Panc1 (cell line): ENCODE measurements at regions not wholly inside any gene's neighbourhood (a gene's known extent, or its start where the extent isn't known, plus 50 kb on each side); places are given as distances from the start of the nearest gene placed in this dataset.

Source experiments
- ATAC-seq: fragments of 200-7000 bp; cut with Tn5 transposase; 2 replicates; pipeline ENCODE4 v1.9.1; 2020; ENCODE audit warnings: mild to moderate bottlenecking, moderate library complexity
- BruUV-seq: library from RNA; stranded (reverse); fragments of 400-500 nt; replicated peaks from 2 replicates; lab custom pipeline; 2021; lab: Mats Ljungman, UMichigan
- CTCF ChIA-PET: fragments of 300-600 bp; sonication (Branson Sonifier 250); formaldehyde crosslinking; loops from one replicate; lab custom pipeline; 2022; ENCODE audit warnings: antibody characterized with exemption; lab: Charles Lee
- POLR2A ChIA-PET: fragments of 300-600 bp; sonication (Branson Sonifier 250); formaldehyde crosslinking; loops from one replicate; lab custom pipeline; 2022; ENCODE audit warnings: antibody characterized with exemption; lab: Charles Lee
- DNase-seq: peaks from one replicate; pipeline ENCODE4 v3.0.0-alpha.2; 2010; ENCODE audit warnings: low read depth, low spot score
- H3K27ac ChIP-seq: 2 replicates; pipeline ENCODE4 v1.5.1; 2011; ENCODE audit warnings: mild to moderate bottlenecking, low read length, inconsistent platforms
- H3K27me3 ChIP-seq: fragments of 200-500 bp; sonication (Bioruptor generic); 2 replicates; pipeline ENCODE4 v1.6.0; 2014; ENCODE audit warnings: low read length, inconsistent platforms; ENCODE audit not compliant: control insufficient read depth, insufficient read depth
- H3K36me3 ChIP-seq: fragments of 200-500 bp; sonication (Bioruptor generic); 2 replicates; pipeline ENCODE4 v1.5.1; 2014; ENCODE audit warnings: inconsistent platforms, mild to moderate bottlenecking, low read length, moderate library complexity; ENCODE audit not compliant: control insufficient read depth, insufficient read depth
- H3K4me1 ChIP-seq: 2 replicates; pipeline ENCODE4 v1.5.1; 2011; ENCODE audit warnings: inconsistent platforms, mild to moderate bottlenecking, low read length, moderate library complexity; ENCODE audit not compliant: control insufficient read depth, insufficient read depth
- H3K4me3 ChIP-seq, 2 experiments: 2 replicates each; pipeline ENCODE4 v1.5.1; 2011 to 2012; ENCODE audit warnings: low read depth in 2 of 2, low read length in 2 of 2, mild to moderate bottlenecking in 2 of 2, inconsistent platforms in 1 of 2, moderate library complexity in 1 of 2
- H3K9me3 ChIP-seq: fragments of 200-500 bp; sonication (Bioruptor generic); 2 replicates; pipeline ENCODE4 v1.5.1; 2014; ENCODE audit warnings: low read depth, mild to moderate bottlenecking, inconsistent platforms, low read length, moderate library complexity; ENCODE audit not compliant: control insufficient read depth, insufficient read depth
- CTCF ChIP-seq: fragments of 450-650 bp; IDR thresholded peaks from 2 replicates; pipeline ENCODE4 v1.5.1; 2017; ENCODE audit warnings: mild to moderate bottlenecking
- POLR2AphosphoS5 ChIP-seq: IDR thresholded peaks from 2 replicates; pipeline ENCODE4 v1.6.1; 2012; ENCODE audit warnings: mild to moderate bottlenecking, low read depth, low read length, moderate library complexity
- REST ChIP-seq, 2 experiments: IDR thresholded peaks; 2 replicates each; pipeline ENCODE4 v1.6.1; 2011 to 2012; ENCODE audit warnings: low read depth in 2 of 2, control low read depth in 1 of 2, low read length in 1 of 2, mild to moderate bottlenecking in 1 of 2, moderate library complexity in 1 of 2; ENCODE audit not compliant: insufficient read depth in 1 of 2
- SIN3A ChIP-seq: IDR thresholded peaks from 2 replicates; pipeline ENCODE4 v1.6.1; 2012; ENCODE audit warnings: low read depth, mild to moderate bottlenecking, low read length, moderate library complexity, borderline replicate concordance; ENCODE audit not compliant: insufficient read depth
- TCF7L2 ChIP-seq: IDR thresholded peaks from 2 replicates; pipeline ENCODE4 v1.6.1; 2011; ENCODE audit warnings: mild to moderate bottlenecking, low read depth, low read length, inconsistent platforms
- in situ Hi-C: cut with HindIII; loops from 2 replicates; pipeline ENCODE4 v1.10.0; 2016; ENCODE audit warnings: low sequenced_read_pairs, low pct_unique_long_range_greater_than_20kb
- intact Hi-C: fragments of 100-400 bp; cut with micrococcal nuclease; formaldehyde crosslinking; loops from one replicate; pipeline ENCODE4 v1.10.0; 2022; ENCODE audit not compliant: unreplicated experiment

- POLR2A ChIA-PET, result no interaction called here
- Histone ChIP-seq H3K4me1 (no peaks in the 10 kb centered on the region), H3K4me3 (no peak overlapping the region), H3K9me3 (no peaks in the 10 kb centered on the region), H3K27ac (no peak overlapping the region), H3K36me3 (no peaks in the 10 kb centered on the region), H3K27me3 (no peaks in the 10 kb centered on the region)
- in situ Hi-C loops, result no loop called here
- no peak for DNase-seq
- CTCF ChIA-PET, result no interaction called here
- no peak for ATAC-seq
- no peak for TF ChIP-seq SIN3A
- no peak for TF ChIP-seq TCF7L2
- TF ChIP-seq CTCF, result no peak
- BruUV-seq, result no TSS peak
- intact Hi-C loops, result no loop called here
Observed at GRCh38 chr15:62773369-62774165, 269.0 kb upstream of the TPM1 start.

- ChIA-PET CTCF (no interaction called here), POLR2A (no interaction called here)
- intact Hi-C loops (no loop called here), in situ Hi-C loops (no loop called here)
- Histone ChIP-seq H3K27ac (no peak overlapping the region), H3K9me3 (no peaks in the 10 kb centered on the region), H3K27me3 (no peaks in the 10 kb centered on the region), H3K4me1 (no peaks in the 10 kb centered on the region), H3K36me3 (no peaks in the 10 kb centered on the region), H3K4me3 (no peak overlapping the region)
- DNase-seq (no peak), ATAC-seq (no peak)
- BruUV-seq, result no TSS peak
- no peak for TF ChIP-seq CTCF
- TF ChIP-seq REST (IDR thresholded peaks at IDR 0.05; ENCODE audit: insufficient read depth in 1 of 2, low read depth in 2 of 2, low read length in 1 of 2), result no peak
- no peak for TF ChIP-seq TCF7L2
- no peak for TF ChIP-seq SIN3A
- no peak for TF ChIP-seq POLR2AphosphoS5
Observed at GRCh38 chr15:62775932-62776331, 266.6 kb upstream of the TPM1 start.
